Transverse colon (tissue), 3 donors: ENCODE measurements at regions not wholly inside any gene's neighbourhood (a gene's known extent, or its start where the extent isn't known, plus 50 kb on each side); places are given as distances from the start of the nearest gene placed in this dataset.

Experiments
- EP300 ChIP-seq: sonication (generic); formaldehyde crosslinking; IDR thresholded peaks from one replicate; pipeline ENCODE4 v1.6.1; 2017; ENCODE audit warnings: antibody characterized with exemption, low read depth
- TF ChIP-seq, protein P1 (sequence below), 5 experiments: fragments of 200-600 bp in 3 of 5; fragments of 450-650 bp in 2 of 5; sonication (generic) in 3 of 5; IDR thresholded peaks; 1 replicate in 2 of 5; 2 replicates in 3 of 5; pipeline ENCODE4 v1.5.1; 2016 to 2017; ENCODE audit warnings: antibody characterized with exemption in 5 of 5, inconsistent platforms in 3 of 5, mild to moderate bottlenecking in 2 of 5, moderate library complexity in 1 of 5

DNA sequence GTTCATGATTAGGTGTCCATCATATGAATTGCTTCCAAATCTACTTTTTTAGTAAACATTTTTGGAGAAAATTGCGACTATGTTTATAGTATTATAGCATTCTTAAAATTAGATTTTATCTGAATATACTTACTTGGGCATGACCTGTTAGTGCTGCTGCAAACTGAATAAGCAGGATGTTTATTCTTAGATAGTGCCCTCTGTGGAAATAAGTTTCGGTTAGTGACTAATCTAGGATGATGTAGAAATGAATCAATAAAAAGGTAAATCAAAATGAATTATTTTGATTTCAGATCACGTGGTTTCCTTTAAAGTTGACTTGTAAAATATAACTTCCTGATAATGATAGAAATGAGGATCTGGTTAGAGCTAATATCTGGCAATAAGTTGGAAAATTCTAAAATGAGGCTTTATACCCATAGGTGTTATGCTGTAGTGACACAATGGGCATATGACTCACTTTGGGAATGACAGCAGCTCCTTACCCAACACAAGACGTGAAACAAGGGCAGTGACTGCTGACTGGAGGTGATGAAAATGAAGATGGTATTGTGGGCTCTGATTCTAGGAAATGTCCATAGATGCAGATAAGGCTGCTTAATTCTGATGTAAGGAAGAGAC lies 165.8 kb upstream of the TCF4 start:
- TF ChIP-seq, protein P1, sequence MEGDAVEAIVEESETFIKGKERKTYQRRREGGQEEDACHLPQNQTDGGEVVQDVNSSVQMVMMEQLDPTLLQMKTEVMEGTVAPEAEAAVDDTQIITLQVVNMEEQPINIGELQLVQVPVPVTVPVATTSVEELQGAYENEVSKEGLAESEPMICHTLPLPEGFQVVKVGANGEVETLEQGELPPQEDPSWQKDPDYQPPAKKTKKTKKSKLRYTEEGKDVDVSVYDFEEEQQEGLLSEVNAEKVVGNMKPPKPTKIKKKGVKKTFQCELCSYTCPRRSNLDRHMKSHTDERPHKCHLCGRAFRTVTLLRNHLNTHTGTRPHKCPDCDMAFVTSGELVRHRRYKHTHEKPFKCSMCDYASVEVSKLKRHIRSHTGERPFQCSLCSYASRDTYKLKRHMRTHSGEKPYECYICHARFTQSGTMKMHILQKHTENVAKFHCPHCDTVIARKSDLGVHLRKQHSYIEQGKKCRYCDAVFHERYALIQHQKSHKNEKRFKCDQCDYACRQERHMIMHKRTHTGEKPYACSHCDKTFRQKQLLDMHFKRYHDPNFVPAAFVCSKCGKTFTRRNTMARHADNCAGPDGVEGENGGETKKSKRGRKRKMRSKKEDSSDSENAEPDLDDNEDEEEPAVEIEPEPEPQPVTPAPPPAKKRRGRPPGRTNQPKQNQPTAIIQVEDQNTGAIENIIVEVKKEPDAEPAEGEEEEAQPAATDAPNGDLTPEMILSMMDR (IDR thresholded peaks at IDR 0.05): no peak
- no peak for TF ChIP-seq EP300
